Neural progenitor cell (in vitro differentiated cells): ENCODE measurements at regions not wholly inside any gene's neighbourhood (a gene's known extent, or its start where the extent isn't known, plus 50 kb on each side); places are given as distances from the start of the nearest gene placed in this dataset.

Source experiments
- DNase-seq: peaks from one replicate; pipeline ENCODE4 v3.0.0-alpha.2; 2016; ENCODE audit warnings: low spot score
- H2AFZ ChIP-seq: fragments of 200-600 bp; sonication (generic); replicated peaks from 2 replicates; pipeline ENCODE4 v1.6.1; 2016; ENCODE audit warnings: antibody characterized with exemption
- H3F3A ChIP-seq: fragments of 200-600 bp; sonication (generic); 2 replicates; pipeline ENCODE4 v1.6.1; 2016; ENCODE audit warnings: antibody characterized with exemption, low read depth
- H3K27ac ChIP-seq: fragments of 200-600 bp; sonication (generic); 2 replicates; pipeline ENCODE4 v1.5.1; 2016; ENCODE audit warnings: mild to moderate bottlenecking
- H3K27me3 ChIP-seq: fragments of 200-600 bp; sonication (generic); 2 replicates; pipeline ENCODE4 v1.6.1; 2016; ENCODE audit warnings: mild to moderate bottlenecking, moderate library complexity
- H3K36me3 ChIP-seq: fragments of 200-600 bp; sonication (generic); 2 replicates; pipeline ENCODE4 v1.5.1; 2016
- H3K4me1 ChIP-seq: fragments of 200-600 bp; sonication (generic); 2 replicates; pipeline ENCODE4 v1.6.1; 2016; ENCODE audit warnings: mixed run types
- H3K4me2 ChIP-seq: fragments of 200-600 bp; sonication (generic); 2 replicates; pipeline ENCODE4 v1.6.1; 2016
- H3K4me3 ChIP-seq: fragments of 200-600 bp; sonication (generic); 2 replicates; pipeline ENCODE4 v1.5.1; 2016
- H3K79me2 ChIP-seq: fragments of 200-600 bp; sonication (generic); 2 replicates; pipeline ENCODE4 v1.6.1; 2016; ENCODE audit warnings: low read depth
- H3K9ac ChIP-seq: fragments of 200-600 bp; sonication (generic); 2 replicates; pipeline ENCODE4 v1.6.1; 2016
- H3K9me3 ChIP-seq: fragments of 200-600 bp; sonication (generic); 2 replicates; pipeline ENCODE4 v1.5.1; 2016; ENCODE audit warnings: low read depth
- H4K20me1 ChIP-seq: fragments of 200-600 bp; sonication (generic); 2 replicates; pipeline ENCODE4 v1.6.1; 2016; ENCODE audit warnings: low read depth
- H3K27ac Mint-ChIP-seq: 3 replicates; pipeline ENCODE4 v1.8.0; 2021; ENCODE audit warnings: mixed read lengths
- H3K27me3 Mint-ChIP-seq: 2 replicates; pipeline ENCODE4 v1.8.0; 2022; ENCODE audit warnings: low read depth, mild to moderate bottlenecking, inconsistent platforms, moderate library complexity, mixed read lengths; ENCODE audit not compliant: insufficient read depth
- H3K36me3 Mint-ChIP-seq: 3 replicates; pipeline ENCODE4 v1.8.0; 2021; ENCODE audit warnings: mixed read lengths
- H3K4me1 Mint-ChIP-seq: 3 replicates; pipeline ENCODE4 v1.8.0; 2021; ENCODE audit warnings: mixed read lengths
- H3K4me3 Mint-ChIP-seq: 3 replicates; pipeline ENCODE4 v1.8.0; 2021; ENCODE audit warnings: mild to moderate bottlenecking, moderate library complexity, mixed read lengths
- H3K9me3 Mint-ChIP-seq: 3 replicates; pipeline ENCODE4 v1.8.0; 2020; ENCODE audit warnings: mixed read lengths
- EZH2 ChIP-seq: fragments of 200-600 bp; sonication (generic); IDR thresholded peaks from 2 replicates; pipeline ENCODE4 v1.6.1; 2017; ENCODE audit warnings: antibody characterized with exemption, mild to moderate bottlenecking, moderate library complexity
- EZH2phosphoT487 ChIP-seq: fragments of 200-600 bp; sonication (generic); IDR thresholded peaks from 2 replicates; pipeline ENCODE4 v1.6.1; 2017; ENCODE audit warnings: antibody characterized with exemption
- TF ChIP-seq, protein P1 (sequence below): fragments of 200-600 bp; sonication (generic); IDR thresholded peaks from 2 replicates; pipeline ENCODE4 v1.5.1; 2017; ENCODE audit warnings: antibody characterized with exemption, mild to moderate bottlenecking

DNA sequence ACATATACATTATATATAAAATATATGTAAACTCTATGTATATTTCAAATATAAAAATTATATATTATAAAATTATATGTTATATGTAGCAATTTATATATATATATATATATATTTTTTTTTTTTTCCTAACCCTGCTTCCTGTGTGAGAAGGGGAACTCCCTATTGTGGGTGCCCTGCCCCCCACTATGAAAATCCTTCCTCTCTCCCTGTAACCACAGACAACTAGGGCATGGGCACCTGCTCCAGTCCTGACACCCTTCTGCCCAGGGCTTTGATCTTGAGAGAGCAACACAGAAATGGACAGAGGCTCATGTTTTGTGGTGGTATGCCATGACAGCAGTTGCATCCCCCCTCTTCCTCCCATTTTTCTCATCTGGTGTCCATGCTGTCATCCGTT, 148.7 kb upstream of the IL12B start:
- H3K79me2 ChIP-seq = no peaks in the 10 kb centered on the region
- H3K4me3 ChIP-seq = no peak overlapping the region
- TF ChIP-seq, protein P1, sequence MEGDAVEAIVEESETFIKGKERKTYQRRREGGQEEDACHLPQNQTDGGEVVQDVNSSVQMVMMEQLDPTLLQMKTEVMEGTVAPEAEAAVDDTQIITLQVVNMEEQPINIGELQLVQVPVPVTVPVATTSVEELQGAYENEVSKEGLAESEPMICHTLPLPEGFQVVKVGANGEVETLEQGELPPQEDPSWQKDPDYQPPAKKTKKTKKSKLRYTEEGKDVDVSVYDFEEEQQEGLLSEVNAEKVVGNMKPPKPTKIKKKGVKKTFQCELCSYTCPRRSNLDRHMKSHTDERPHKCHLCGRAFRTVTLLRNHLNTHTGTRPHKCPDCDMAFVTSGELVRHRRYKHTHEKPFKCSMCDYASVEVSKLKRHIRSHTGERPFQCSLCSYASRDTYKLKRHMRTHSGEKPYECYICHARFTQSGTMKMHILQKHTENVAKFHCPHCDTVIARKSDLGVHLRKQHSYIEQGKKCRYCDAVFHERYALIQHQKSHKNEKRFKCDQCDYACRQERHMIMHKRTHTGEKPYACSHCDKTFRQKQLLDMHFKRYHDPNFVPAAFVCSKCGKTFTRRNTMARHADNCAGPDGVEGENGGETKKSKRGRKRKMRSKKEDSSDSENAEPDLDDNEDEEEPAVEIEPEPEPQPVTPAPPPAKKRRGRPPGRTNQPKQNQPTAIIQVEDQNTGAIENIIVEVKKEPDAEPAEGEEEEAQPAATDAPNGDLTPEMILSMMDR = no peak
- no peak for TF ChIP-seq EZH2phosphoT487
- TF ChIP-seq EZH2 = no peak
- H3K27ac Mint-ChIP-seq = no peak overlapping the region
- H3K9me3 ChIP-seq = no peaks in the 10 kb centered on the region
- no peaks in the 10 kb centered on the region for H3K4me1 Mint-ChIP-seq
- no peaks in the 10 kb centered on the region for H3K27me3 Mint-ChIP-seq
- no peaks in the 10 kb centered on the region for H3K27me3 ChIP-seq
- no peaks in the 10 kb centered on the region for H3K36me3 ChIP-seq
- no peak overlapping the region for H3K4me3 Mint-ChIP-seq
- H4K20me1 ChIP-seq = no peaks in the 10 kb centered on the region
- H3K9me3 Mint-ChIP-seq = peaks cover 9% of the 10 kb centered on the region
- no peak overlapping the region for H3K9ac ChIP-seq
- H3F3A ChIP-seq = no peaks in the 10 kb centered on the region
- H3K36me3 Mint-ChIP-seq = no peaks in the 10 kb centered on the region
- no peak overlapping the region for H2AFZ ChIP-seq
- no peaks in the 10 kb centered on the region for H3K4me1 ChIP-seq
- H3K4me2 ChIP-seq = no peak overlapping the region
- no peak for DNase-seq
- H3K27ac ChIP-seq = no peak overlapping the region

DNA sequence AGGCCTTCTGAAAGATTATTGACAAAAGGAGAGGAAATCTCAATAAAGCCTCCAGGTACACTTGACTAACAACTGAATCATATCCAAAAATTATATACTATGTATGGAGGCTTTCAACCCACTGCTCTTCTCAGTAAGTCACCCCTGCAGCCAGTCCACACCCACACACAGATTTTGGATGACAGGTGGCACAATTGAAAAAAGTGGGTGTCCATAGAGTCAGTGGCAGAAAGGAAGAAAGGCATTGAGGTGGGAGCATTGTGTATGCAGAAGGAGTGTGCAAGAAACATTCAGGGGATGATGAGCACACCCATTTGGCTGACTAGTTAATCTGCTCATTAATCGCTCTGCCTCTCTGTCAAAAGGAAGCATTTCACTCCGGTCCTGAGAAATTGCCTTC, 150.6 kb upstream of the IL12B start:
- H3K9me3 Mint-ChIP-seq = peaks cover 2% of the 10 kb centered on the region
- peaks cover 2% of the 10 kb centered on the region for H3K27me3 Mint-ChIP-seq
- H3K4me2 ChIP-seq = no peak overlapping the region
- no peaks in the 10 kb centered on the region for H4K20me1 ChIP-seq
- H2AFZ ChIP-seq = no peak overlapping the region
- no peak overlapping the region for H3K27ac Mint-ChIP-seq
- H3K4me3 Mint-ChIP-seq = no peak overlapping the region
- TF ChIP-seq, protein P1 = no peak
- TF ChIP-seq EZH2 (no peak), EZH2phosphoT487 (no peak)
- H3F3A ChIP-seq = no peaks in the 10 kb centered on the region
- no peak overlapping the region for H3K4me3 ChIP-seq
- H3K27ac ChIP-seq = no peak overlapping the region
- H3K9me3 ChIP-seq = no peaks in the 10 kb centered on the region
- H3K36me3 Mint-ChIP-seq = no peaks in the 10 kb centered on the region
- H3K4me1 ChIP-seq = no peaks in the 10 kb centered on the region
- no peaks in the 10 kb centered on the region for H3K36me3 ChIP-seq
- H3K4me1 Mint-ChIP-seq = no peaks in the 10 kb centered on the region
- no peak overlapping the region for H3K9ac ChIP-seq
- DNase-seq = no peak
- no peaks in the 10 kb centered on the region for H3K79me2 ChIP-seq
- no peaks in the 10 kb centered on the region for H3K27me3 ChIP-seq

DNA sequence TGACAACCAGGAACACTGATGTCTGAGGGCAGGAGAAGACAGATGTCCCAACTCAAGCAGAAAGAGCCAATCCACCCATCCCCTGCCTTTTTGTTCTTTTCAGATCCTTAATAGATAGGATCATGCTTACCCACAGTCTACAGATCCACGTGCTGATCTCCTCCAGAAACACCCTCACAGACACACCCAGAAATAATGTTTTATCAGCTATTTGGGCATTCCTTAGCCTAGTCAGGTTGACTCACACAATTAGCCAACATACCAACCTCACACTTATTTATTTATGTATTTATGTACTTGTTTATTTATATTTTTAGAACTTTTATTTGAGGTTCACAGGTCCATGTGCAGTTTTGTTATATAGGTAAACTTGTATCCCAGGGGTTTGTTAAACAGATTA, 151.5 kb upstream of the IL12B start:
- Mint-ChIP-seq H3K36me3 (no peaks in the 10 kb centered on the region), H3K27me3 (peaks cover 2% of the 10 kb centered on the region), H3K4me1 (no peaks in the 10 kb centered on the region), H3K4me3 (no peak overlapping the region), H3K9me3 (no peaks in the 10 kb centered on the region), H3K27ac (no peak overlapping the region)
- Histone ChIP-seq H3K9me3 (no peaks in the 10 kb centered on the region), H3K4me1 (no peaks in the 10 kb centered on the region), H3K36me3 (no peaks in the 10 kb centered on the region), H2AFZ (no peak overlapping the region), H4K20me1 (no peaks in the 10 kb centered on the region), H3F3A (no peaks in the 10 kb centered on the region), H3K27me3 (no peaks in the 10 kb centered on the region), H3K79me2 (no peaks in the 10 kb centered on the region), H3K4me3 (no peak overlapping the region), H3K9ac (no peak overlapping the region), H3K27ac (no peak overlapping the region), H3K4me2 (no peak overlapping the region)
- DNase-seq = no peak
- TF ChIP-seq EZH2 (no peak), EZH2phosphoT487 (no peak)
- TF ChIP-seq, protein P1 = no peak

DNA sequence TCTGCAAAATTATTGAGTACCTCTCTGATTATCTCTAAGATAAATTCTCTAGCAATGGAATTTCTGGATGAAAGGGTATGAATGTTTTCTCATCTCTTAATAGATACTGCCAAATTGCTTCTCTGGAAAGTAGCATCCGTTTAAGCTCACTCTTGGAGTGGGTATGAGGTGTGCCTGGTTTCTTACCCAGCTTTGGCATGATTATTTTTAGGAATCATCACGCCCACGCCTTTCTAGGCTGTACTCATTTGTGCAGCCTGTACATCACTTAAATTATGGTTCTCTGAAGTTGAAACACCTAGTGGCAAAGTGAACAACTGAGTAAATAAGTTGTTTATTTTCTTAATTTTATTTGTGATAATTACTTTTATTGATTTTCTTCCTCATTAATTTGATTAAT, 156.5 kb upstream of the IL12B start:
- no peak overlapping the region for H3K4me3 Mint-ChIP-seq
- TF ChIP-seq EZH2 = no peak
- no peak for TF ChIP-seq EZH2phosphoT487
- TF ChIP-seq, protein P1 = no peak
- Histone ChIP-seq H3K9me3 (no peaks in the 10 kb centered on the region), H3K4me1 (no peaks in the 10 kb centered on the region), H3K9ac (no peak overlapping the region), H4K20me1 (no peaks in the 10 kb centered on the region), H3K27me3 (no peaks in the 10 kb centered on the region), H3K27ac (no peak overlapping the region), H3F3A (no peaks in the 10 kb centered on the region), H3K4me3 (no peak overlapping the region), H3K36me3 (no peaks in the 10 kb centered on the region), H2AFZ (no peak overlapping the region), H3K79me2 (no peaks in the 10 kb centered on the region), H3K4me2 (no peak overlapping the region)
- H3K4me1 Mint-ChIP-seq = no peaks in the 10 kb centered on the region
- H3K27me3 Mint-ChIP-seq = peaks cover 2% of the 10 kb centered on the region
- DNase-seq = no peak
- H3K9me3 Mint-ChIP-seq = no peaks in the 10 kb centered on the region
- H3K27ac Mint-ChIP-seq = no peak overlapping the region
- H3K36me3 Mint-ChIP-seq = no peaks in the 10 kb centered on the region
